Kidney tubule cell (primary cell): ENCODE measurements at regions not wholly inside any gene's neighbourhood (a gene's known extent, or its start where the extent isn't known, plus 50 kb on each side); places are given as distances from the start of the nearest gene placed in this dataset.
"Not testable (repeated sequence)": the region's sequence is repeated elsewhere in the genome, so short reads cannot be mapped to it uniquely, and the experiment has no call there.

Experiments
- DNase-seq: peaks from one replicate; pipeline ENCODE4 v3.0.0-alpha.2; 2018; ENCODE audit warnings: low spot score

- DNase-seq, result no peak
These were observed 607.4 kb downstream of the PKHD1 start for GRCh38 chr6:51480040-51480439.

DNA sequence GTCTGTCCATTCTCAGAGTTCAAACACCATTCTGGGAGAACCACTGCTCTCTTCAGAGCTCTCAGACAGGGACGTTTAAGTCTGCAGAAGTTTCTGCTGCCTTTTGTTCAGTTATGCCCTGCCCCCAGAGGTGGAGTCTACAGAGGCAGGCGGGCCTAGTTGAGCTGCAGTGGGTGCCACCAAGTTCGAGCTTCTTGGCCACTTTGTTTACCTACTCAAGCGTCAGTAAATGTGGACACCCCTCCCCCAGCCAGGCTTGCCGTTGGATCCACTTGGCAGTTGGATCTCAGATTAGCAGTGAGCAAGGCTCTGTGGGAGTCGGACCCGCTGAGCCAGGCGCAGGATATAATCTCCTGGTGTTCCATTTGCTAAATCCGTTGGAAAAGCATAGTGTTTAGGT, 601.5 kb downstream of the PKHD1 start:
- not testable (repeated sequence) for DNase-seq

DNA sequence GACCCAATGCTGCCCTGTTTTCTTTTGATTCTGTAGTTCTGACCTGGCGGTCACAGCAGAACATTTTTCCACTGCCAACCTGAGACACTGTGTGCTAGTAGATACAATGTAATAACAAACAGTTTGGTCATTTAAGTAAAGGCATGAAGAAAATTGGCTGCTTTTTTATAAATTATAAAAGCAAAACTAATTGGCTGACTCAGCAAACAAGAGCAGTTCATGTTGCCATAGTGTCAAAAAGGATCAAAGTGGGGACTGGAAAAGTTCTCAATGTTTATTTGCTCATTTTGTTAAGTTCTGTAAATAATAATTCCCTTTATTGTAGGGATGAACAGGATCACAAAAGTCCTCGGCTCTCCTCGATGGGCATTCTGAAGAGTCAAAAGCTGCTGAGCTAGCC, 599.5 kb downstream of the PKHD1 start:
- DNase-seq, result no peak

DNA sequence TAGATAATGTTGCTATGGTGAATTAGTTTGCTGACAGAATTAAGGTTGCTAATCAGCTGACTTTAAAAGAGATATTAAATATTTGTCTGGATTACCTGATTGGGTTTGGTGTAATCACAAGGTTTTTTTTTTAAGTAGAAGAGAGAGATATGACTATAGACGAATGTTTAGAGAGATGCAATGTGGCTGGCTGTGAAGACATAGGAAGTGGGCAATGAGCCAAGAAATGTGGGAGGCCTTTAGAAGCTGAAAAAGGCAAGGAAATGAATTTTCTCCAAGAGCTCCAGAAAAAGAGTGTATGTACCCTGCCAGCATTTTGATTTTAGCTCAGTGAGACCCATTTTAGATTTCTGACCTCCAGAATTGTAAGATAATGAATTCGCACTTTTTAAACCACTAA, 598.3 kb downstream of the PKHD1 start:
- DNase-seq, result no peak

DNA sequence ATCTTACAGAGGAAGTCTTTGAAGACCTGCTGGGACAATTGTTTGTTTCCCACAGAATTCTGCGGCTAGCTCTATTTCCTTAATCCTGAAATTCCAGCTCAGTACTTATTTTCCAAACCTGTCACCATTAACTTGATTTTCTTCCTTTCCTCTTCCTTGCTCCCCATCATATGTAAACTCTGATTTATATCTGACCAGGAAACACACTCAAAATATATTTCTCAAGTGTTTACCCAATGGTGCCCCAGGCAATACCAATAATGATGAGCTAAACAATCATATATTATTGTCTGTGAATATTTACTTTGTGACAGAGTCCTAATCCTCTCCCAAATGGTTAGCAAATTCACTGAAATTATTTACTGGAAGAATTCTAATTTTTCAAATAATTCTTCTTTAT, 597.3 kb downstream of the PKHD1 start:
- no peak for DNase-seq

DNA sequence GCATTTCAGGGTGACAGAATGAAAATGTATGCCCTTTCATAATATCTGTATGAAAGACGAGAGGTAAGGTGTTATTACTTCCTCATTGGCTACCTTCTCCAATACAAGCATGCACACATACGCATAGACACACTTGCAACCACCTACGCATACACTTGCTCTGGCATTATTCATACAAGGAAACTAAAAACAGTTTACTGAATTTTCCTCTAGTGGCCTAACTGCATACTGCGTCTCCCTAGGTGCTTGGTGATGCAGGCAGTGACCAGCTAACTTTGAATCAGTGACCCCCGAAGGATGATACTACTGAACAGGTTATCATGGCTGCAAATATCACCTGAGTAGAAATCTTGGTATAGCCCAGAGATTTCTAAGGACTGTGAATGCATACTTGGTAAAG, 593.1 kb downstream of the PKHD1 start:
- peak; percentile 64 for DNase-seq

- DNase-seq, result peak; percentile 15
These were observed 592.3 kb downstream of the PKHD1 start for GRCh38 chr6:51495096-51495495.

GRCh38 chr6:51495610-51496396, 591.6 kb downstream of the PKHD1 start:
- DNase-seq, result peak; percentile 16

DNA sequence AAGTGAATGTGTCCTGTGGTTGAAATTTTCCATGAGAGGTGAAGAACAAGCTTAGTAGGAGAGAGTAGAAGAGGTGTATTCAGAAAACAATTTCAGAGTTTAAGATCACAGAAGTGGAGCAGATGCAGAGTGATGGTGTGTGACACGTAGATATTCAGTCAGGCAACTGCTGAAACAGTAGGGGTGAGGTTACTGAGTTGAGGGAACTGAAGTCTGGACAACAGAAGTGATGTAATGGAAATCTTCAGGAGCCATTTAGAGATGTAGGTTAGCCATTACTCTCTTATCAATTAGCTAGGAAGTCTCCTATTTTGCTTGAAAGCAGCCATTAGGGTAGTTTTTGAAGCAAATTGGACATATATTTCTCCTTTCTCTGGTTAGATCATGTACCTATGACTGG, 584.4 kb downstream of the PKHD1 start:
- no peak for DNase-seq

DNA sequence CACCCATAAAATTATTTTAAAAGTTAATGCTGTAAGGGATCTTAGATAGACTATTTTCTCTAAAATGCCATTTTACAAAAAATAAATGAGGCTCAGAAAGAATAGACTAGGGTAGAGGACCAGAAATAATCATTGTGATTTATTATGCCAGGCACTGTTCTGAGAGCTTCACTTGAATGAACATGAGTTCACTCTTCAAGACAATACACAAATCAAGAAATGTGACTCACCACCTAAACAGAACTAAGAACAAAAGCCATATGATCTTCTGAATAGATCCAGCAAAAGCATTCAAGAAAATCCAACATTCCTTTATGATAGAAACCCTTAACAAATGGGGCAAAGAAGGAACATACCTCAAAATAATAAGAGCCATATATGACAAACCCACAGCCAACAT, 582.0 kb downstream of the PKHD1 start:
- no peak for DNase-seq

GRCh38 chr6:51509597-51509996, 577.8 kb downstream of the PKHD1 start:
- DNase-seq, result no peak

GRCh38 chr6:51511081-51511480, 576.3 kb downstream of the PKHD1 start:
- DNase-seq, result peak; percentile 34

DNA sequence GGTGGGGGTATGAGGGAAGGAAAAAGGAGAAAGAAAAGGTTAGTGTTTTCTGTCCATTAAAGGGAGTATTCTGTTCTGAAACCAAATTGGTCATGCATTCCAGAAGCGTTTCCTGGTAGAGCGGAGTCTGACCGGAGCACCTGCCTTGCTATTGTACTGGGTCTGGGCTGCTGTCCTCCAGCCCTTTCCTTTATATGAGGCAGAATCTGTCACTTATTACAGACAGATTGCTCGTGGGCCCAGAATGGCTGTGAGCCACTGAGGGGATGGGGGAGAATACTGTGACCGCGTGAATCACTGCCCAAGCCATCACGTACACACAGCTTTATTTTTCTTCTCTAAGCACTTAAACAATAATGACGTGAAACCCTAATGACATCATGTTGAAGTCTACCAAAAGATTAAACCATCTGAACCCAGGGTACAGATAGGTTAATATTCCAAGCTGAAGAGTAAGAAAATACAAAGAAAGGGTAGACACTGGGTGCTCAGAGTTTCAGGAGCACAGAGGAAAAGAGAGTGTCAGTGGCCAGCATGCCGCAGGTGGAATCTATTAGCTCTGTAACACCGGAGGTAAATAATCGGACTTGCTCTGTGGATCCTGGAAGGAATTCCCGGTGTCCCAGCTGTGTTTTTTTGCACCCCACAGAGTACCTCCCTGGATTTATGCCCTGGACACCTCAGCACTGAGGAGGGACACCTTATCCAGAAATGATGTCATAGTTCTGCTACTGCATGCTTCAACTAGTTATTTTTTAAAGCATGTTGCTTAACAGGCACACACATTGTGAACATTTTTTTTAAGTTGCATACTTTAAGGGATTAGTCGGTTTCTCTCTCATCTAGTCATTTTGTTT, 573.3 kb downstream of the PKHD1 start:
- DNase-seq, result peak; percentile 93

- peak; percentile 39 for DNase-seq
These were observed 572.5 kb downstream of the PKHD1 start for GRCh38 chr6:51514748-51515402.

DNA sequence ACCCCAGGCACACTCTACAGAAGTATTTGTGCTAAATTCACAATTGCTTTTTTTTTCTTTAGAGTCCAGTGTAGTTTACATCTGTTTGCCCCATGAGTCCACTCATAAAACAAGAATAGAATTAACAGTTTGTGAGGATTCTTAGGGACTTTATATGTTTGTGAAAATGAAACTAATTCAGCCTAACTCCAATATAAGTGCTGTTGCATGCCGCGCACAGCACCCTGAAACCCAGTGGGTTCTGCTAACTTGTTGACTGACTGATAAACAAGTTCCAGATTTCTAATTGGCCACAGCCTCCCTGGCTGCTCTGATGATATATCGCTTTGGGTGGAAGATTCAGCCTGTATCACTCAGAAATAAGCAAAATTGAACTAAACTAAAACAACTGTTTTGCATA, 561.4 kb downstream of the PKHD1 start:
- no peak for DNase-seq

DNA sequence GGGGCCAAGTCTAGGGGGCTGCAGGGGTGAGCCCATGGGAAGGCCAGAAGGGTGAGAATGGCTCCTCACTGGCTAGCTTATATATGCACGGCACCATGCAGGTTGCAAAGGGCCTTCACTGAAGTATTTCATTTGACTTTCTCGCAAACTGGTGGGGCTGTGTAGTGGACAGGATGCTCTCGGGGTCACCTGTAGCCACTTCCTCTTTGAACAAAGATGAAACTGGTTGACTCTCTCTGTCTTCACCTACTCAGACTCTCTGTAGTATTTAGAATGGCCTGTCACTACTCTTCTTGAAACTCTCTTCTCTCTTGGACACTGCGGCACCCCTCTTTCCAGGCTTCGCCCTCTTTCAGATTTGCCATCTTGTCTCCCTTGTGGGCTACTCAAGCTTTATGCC, 560.5 kb downstream of the PKHD1 start:
- DNase-seq, result no peak

DNA sequence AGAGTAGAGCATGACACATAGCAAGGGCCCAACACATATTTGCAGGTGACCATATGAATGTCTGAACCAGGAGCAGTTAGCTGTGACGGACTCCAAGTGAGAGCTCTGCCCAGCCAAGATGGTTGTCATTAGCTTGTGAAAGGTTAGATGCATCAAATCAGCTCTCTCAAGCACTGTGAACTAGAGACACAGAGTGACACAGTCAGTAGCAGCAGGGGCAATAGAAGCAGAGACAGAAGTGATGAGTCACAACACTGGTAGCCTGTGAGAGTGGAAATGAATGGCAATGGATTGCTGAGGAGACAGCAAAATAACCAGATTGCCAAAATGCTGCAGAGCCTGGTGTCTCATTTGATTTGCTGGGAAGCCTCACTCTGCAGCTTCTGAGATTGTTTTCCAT, 558.9 kb downstream of the PKHD1 start:
- peak; percentile 72 for DNase-seq

DNA sequence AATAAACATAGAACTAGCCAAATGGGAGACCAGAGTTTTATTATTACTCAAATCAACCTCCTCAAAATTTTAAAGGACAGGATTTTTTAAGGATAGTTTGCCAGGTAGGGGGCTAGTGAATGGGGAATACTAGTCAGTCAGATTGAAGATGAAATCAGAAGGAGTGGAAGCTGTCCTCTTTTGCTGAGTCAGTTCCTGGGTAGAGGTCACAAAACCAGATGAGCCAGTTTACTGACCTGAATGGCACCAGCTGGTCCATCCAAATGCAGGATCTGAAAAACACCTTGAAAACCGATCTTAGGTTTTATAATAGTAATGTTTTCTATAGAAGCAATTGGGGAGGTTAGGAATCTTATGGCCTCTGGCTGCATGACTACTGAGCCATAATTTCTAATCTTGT, 558.2 kb downstream of the PKHD1 start:
- DNase-seq, result no peak

- DNase-seq, result no peak
These were observed 555.8 kb downstream of the PKHD1 start for GRCh38 chr6:51531623-51532022.

DNA sequence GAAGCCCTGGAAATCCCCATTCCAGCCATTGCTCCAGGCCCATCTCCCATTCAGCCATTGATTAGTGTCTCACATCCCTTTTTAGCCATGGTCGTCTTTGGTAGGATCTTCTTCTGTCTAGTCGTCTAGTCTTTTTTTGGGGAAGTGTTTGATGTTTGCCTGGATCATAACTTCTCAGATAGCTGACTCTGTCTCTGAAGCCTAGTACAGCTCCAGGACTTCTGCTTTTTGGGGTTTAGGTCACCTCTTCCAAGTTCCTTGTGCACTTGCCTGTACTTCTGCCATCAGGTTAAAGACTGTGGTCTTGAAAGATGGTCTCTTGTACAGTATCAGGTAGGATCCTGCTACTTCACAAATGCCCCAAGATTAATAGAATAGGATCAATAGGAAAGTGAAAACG, 553.5 kb downstream of the PKHD1 start:
- no peak for DNase-seq

- DNase-seq, result no peak
These were observed 552.1 kb downstream of the PKHD1 start for GRCh38 chr6:51535327-51535726.

DNA sequence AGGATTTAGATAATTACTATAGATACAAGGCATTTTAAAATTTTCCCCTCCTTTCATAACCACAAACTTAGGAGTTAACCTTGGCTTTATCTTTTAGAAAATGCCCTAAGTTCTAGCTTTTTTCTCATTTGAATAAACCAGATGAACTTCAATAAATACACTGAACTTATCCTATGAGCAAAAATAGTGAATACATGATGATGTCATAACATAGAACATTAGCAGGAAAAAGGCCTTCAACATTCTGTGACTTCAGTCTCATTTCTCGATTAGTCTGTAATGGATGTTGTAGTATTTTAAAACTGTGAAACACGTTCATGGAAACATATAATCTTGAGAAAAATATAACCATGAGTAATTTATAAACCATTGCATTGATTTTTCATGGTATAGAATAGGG, 550.7 kb downstream of the PKHD1 start:
- DNase-seq, result no peak

DNA sequence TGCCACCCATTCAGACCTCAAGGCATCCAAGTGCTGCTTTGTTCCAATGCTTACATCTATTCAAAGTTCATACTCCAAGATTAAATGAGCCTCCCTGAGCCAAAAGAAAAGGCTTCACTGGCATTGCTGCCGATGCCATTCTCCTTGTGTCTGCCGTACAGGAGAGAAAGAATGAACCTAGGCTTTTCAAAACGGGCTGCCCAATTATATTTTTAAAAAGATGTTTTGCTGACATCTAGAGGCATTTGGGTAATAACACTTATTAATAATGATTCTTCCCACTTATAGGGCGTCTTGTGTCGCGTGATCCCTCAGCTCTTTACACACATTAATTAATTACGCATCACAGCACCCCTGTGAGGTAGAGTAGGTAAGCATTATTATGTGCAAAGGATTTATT, 545.6 kb downstream of the PKHD1 start:
- DNase-seq, result peak; percentile 40
